ENCODE measurements at regions not wholly inside any gene's neighbourhood (a gene's known extent, or its start where the extent isn't known, plus 50 kb on each side); places are given as distances from the start of the nearest gene placed in this dataset.

GRCh38 chr4:130361616-130362015, 1265.7 kb downstream of the C4orf33 start:
- TF ChIP-seq, protein P1, sequence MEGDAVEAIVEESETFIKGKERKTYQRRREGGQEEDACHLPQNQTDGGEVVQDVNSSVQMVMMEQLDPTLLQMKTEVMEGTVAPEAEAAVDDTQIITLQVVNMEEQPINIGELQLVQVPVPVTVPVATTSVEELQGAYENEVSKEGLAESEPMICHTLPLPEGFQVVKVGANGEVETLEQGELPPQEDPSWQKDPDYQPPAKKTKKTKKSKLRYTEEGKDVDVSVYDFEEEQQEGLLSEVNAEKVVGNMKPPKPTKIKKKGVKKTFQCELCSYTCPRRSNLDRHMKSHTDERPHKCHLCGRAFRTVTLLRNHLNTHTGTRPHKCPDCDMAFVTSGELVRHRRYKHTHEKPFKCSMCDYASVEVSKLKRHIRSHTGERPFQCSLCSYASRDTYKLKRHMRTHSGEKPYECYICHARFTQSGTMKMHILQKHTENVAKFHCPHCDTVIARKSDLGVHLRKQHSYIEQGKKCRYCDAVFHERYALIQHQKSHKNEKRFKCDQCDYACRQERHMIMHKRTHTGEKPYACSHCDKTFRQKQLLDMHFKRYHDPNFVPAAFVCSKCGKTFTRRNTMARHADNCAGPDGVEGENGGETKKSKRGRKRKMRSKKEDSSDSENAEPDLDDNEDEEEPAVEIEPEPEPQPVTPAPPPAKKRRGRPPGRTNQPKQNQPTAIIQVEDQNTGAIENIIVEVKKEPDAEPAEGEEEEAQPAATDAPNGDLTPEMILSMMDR (conservative IDR thresholded peaks at IDR 0.05; ENCODE audit: low read depth, low read length): no peak
- no peak for TF ChIP-seq EZH2 (IDR thresholded peaks at IDR 0.05; ENCODE audit: borderline replicate concordance, low read depth, low read length, poor library complexity, severe bottlenecking)

All from A673 (cell line).